ENCODE measurements at regions not wholly inside any gene's neighbourhood (a gene's known extent, or its start where the extent isn't known, plus 50 kb on each side); places are given as distances from the start of the nearest gene placed in this dataset.

DNA sequence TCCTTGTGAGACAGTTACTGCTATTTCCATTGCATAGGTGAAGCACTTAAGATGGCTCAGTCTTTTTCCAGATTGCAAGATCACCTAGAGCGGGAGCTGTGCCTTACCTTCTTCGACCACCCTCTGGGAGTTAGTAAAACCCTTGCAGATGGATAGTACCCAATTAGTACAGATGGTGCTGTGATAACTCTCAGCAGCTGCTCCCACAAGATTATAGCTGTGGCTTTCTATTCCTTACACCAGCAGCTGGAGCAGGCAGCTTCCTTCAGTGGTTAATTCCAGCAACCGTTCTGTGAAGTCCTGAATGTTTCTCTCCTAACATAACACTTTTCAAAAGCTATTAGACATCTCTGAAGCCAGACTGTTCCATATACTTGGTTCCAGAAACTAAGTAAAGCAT lies 796.8 kb downstream of the XPNPEP1 start:
- Histone ChIP-seq H3K27me3 (ENCODE audit: insufficient read depth, low read length) (no peaks in the 10 kb centered on the region), H3K27ac (ENCODE audit: low read depth, low read length) (no peak overlapping the region), H2AFZ (ENCODE audit: low read length, unreplicated experiment) (no peak overlapping the region)

DNA sequence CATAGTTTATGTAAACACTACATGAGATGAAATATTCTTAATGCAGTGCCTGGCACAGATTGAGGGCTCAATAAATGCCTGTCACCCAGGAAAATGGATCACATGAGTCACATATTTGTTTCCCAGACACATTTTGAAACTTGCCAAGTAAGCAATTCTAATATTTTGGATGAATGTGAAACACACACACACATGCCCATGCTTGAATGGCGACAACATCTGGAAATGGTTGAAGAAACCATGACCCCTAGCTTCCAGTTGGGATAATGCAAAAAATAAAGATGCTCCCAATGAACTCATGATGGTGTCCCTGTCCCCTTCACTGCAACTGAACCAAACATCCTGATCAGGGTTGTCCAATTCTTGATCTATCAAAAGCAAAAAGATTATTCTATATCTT lies 797.3 kb downstream of the XPNPEP1 start:
- Histone ChIP-seq H3K27me3 (ENCODE audit: insufficient read depth, low read length) (no peaks in the 10 kb centered on the region), H3K79me2 (ENCODE audit: control insufficient read depth, insufficient read depth, low read length, unreplicated experiment) (no peaks in the 10 kb centered on the region), H2AFZ (ENCODE audit: low read length, unreplicated experiment) (no peak overlapping the region), H3K27ac (ENCODE audit: low read depth, low read length) (no peak overlapping the region), H3K4me1 (ENCODE audit: control insufficient read depth, insufficient read depth, low read length, unreplicated experiment) (no peaks in the 10 kb centered on the region), H3K36me3 (ENCODE audit: insufficient read depth, low read length) (no peaks in the 10 kb centered on the region), H3K4me3 (ENCODE audit: low read depth, low read length) (no peak overlapping the region)

More for the DNA sequence above, 796.8 kb downstream of the XPNPEP1 start:
- no peaks in the 10 kb centered on the region for H3K4me1 ChIP-seq (ENCODE audit: control insufficient read depth, insufficient read depth, low read length, unreplicated experiment)
- H3K79me2 ChIP-seq (ENCODE audit: control insufficient read depth, insufficient read depth, low read length, unreplicated experiment) = no peaks in the 10 kb centered on the region
- H3K4me3 ChIP-seq (ENCODE audit: low read depth, low read length) = no peak overlapping the region
- H3K36me3 ChIP-seq (ENCODE audit: insufficient read depth, low read length) = no peaks in the 10 kb centered on the region

DNA sequence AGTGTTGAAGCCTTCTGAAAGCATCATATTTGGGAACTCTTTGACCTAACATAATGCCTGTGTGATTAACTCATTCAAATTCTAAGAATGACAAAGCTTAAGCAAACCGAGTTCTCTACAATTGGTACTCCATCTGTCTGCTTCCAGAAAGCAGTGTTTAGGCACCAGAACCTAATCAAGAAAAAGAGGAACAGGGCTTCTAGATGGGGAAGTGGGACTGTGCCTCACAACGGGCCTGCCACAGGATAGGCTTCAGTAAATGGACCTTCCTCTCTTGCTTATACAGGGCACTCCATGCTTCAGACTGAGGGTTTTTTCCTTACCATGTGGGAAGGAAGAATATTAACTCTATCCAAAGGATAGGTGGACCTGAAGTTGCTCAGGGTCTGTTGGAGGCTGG lies 808.1 kb downstream of the XPNPEP1 start:
- H3K36me3 ChIP-seq (ENCODE audit: insufficient read depth, low read length) = no peaks in the 10 kb centered on the region
- no peaks in the 10 kb centered on the region for H3K27me3 ChIP-seq (ENCODE audit: insufficient read depth, low read length)
- H3K79me2 ChIP-seq (ENCODE audit: control insufficient read depth, insufficient read depth, low read length, unreplicated experiment) = no peaks in the 10 kb centered on the region
- no peak overlapping the region for H3K4me3 ChIP-seq (ENCODE audit: low read depth, low read length)
- H2AFZ ChIP-seq (ENCODE audit: low read length, unreplicated experiment) = no peak overlapping the region
- H3K4me1 ChIP-seq (ENCODE audit: control insufficient read depth, insufficient read depth, low read length, unreplicated experiment) = no peaks in the 10 kb centered on the region
- H3K27ac ChIP-seq (ENCODE audit: low read depth, low read length) = no peak overlapping the region

GRCh38 chr10:109114579-109114978 lies 808.7 kb downstream of the XPNPEP1 start:
- no peak overlapping the region for H2AFZ ChIP-seq (ENCODE audit: low read length, unreplicated experiment)
- no peaks in the 10 kb centered on the region for H3K79me2 ChIP-seq (ENCODE audit: control insufficient read depth, insufficient read depth, low read length, unreplicated experiment)
- H3K4me1 ChIP-seq (ENCODE audit: control insufficient read depth, insufficient read depth, low read length, unreplicated experiment) = no peaks in the 10 kb centered on the region
- no peaks in the 10 kb centered on the region for H3K36me3 ChIP-seq (ENCODE audit: insufficient read depth, low read length)
- no peaks in the 10 kb centered on the region for H3K27me3 ChIP-seq (ENCODE audit: insufficient read depth, low read length)
- no peak overlapping the region for H3K4me3 ChIP-seq (ENCODE audit: low read depth, low read length)
- no peak overlapping the region for H3K27ac ChIP-seq (ENCODE audit: low read depth, low read length)

GRCh38 chr10:109106604-109107003 lies 816.7 kb downstream of the XPNPEP1 start:
- no peaks in the 10 kb centered on the region for H3K36me3 ChIP-seq (ENCODE audit: insufficient read depth, low read length)
- no peaks in the 10 kb centered on the region for H3K27me3 ChIP-seq (ENCODE audit: insufficient read depth, low read length)

DNA sequence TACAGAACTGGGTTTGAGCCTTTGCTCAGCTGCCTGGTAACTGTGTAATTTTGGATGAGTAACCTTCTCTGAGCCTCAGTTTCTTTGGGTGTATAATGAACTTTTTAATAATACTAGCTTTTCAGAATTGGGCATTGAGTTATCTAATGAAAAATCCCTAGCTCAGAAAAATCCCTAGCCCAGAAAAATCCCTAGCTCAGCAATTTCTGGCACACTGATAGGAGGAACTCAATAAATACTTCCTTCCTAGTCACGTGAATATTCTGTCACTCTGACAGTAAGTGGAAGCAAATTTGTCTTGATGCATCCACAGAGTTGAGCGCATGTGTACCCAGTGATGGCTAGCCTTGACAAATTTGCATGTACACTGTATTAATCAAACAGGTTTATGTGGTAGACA lies 817.6 kb downstream of the XPNPEP1 start:
- H3K4me3 ChIP-seq (ENCODE audit: low read depth, low read length) = no peak overlapping the region
- H3K27me3 ChIP-seq (ENCODE audit: insufficient read depth, low read length) = no peaks in the 10 kb centered on the region
- H3K36me3 ChIP-seq (ENCODE audit: insufficient read depth, low read length) = no peaks in the 10 kb centered on the region
- no peaks in the 10 kb centered on the region for H3K4me1 ChIP-seq (ENCODE audit: control insufficient read depth, insufficient read depth, low read length, unreplicated experiment)
- H3K79me2 ChIP-seq (ENCODE audit: control insufficient read depth, insufficient read depth, low read length, unreplicated experiment) = no peaks in the 10 kb centered on the region
- no peak overlapping the region for H2AFZ ChIP-seq (ENCODE audit: low read length, unreplicated experiment)
- no peak overlapping the region for H3K27ac ChIP-seq (ENCODE audit: low read depth, low read length)

More at GRCh38 chr10:109106604-109107003, 816.7 kb downstream of the XPNPEP1 start:
- Histone ChIP-seq H2AFZ (ENCODE audit: low read length, unreplicated experiment) (no peak overlapping the region), H3K79me2 (ENCODE audit: control insufficient read depth, insufficient read depth, low read length, unreplicated experiment) (no peaks in the 10 kb centered on the region), H3K4me3 (ENCODE audit: low read depth, low read length) (no peak overlapping the region), H3K4me1 (ENCODE audit: control insufficient read depth, insufficient read depth, low read length, unreplicated experiment) (no peaks in the 10 kb centered on the region), H3K27ac (ENCODE audit: low read depth, low read length) (no peak overlapping the region)

GRCh38 chr10:109104806-109105205 lies 818.5 kb downstream of the XPNPEP1 start:
- no peak overlapping the region for H2AFZ ChIP-seq (ENCODE audit: low read length, unreplicated experiment)
- H3K79me2 ChIP-seq (ENCODE audit: control insufficient read depth, insufficient read depth, low read length, unreplicated experiment) = no peaks in the 10 kb centered on the region
- H3K27me3 ChIP-seq (ENCODE audit: insufficient read depth, low read length) = no peaks in the 10 kb centered on the region
- no peaks in the 10 kb centered on the region for H3K36me3 ChIP-seq (ENCODE audit: insufficient read depth, low read length)
- no peak overlapping the region for H3K27ac ChIP-seq (ENCODE audit: low read depth, low read length)
- H3K4me1 ChIP-seq (ENCODE audit: control insufficient read depth, insufficient read depth, low read length, unreplicated experiment) = no peaks in the 10 kb centered on the region
- H3K4me3 ChIP-seq (ENCODE audit: low read depth, low read length) = no peak overlapping the region

- H3K4me3 ChIP-seq (ENCODE audit: low read depth, low read length) = no peak overlapping the region
- no peaks in the 10 kb centered on the region for H3K4me1 ChIP-seq (ENCODE audit: control insufficient read depth, insufficient read depth, low read length, unreplicated experiment)
- no peaks in the 10 kb centered on the region for H3K27me3 ChIP-seq (ENCODE audit: insufficient read depth, low read length)
- no peak overlapping the region for H3K27ac ChIP-seq (ENCODE audit: low read depth, low read length)
- H3K79me2 ChIP-seq (ENCODE audit: control insufficient read depth, insufficient read depth, low read length, unreplicated experiment) = no peaks in the 10 kb centered on the region
- H2AFZ ChIP-seq (ENCODE audit: low read length, unreplicated experiment) = no peak overlapping the region
- H3K36me3 ChIP-seq (ENCODE audit: insufficient read depth, low read length) = no peaks in the 10 kb centered on the region
Observed at GRCh38 chr10:109103278-109103677, 820.0 kb downstream of the XPNPEP1 start.

- H3K79me2 ChIP-seq (ENCODE audit: control insufficient read depth, insufficient read depth, low read length, unreplicated experiment) = no peaks in the 10 kb centered on the region
- no peaks in the 10 kb centered on the region for H3K27me3 ChIP-seq (ENCODE audit: insufficient read depth, low read length)
- no peaks in the 10 kb centered on the region for H3K36me3 ChIP-seq (ENCODE audit: insufficient read depth, low read length)
- no peaks in the 10 kb centered on the region for H3K4me1 ChIP-seq (ENCODE audit: control insufficient read depth, insufficient read depth, low read length, unreplicated experiment)
- no peak overlapping the region for H3K4me3 ChIP-seq (ENCODE audit: low read depth, low read length)
- H2AFZ ChIP-seq (ENCODE audit: low read length, unreplicated experiment) = no peak overlapping the region
- no peak overlapping the region for H3K27ac ChIP-seq (ENCODE audit: low read depth, low read length)
Observed at GRCh38 chr10:109089779-109090178, 833.5 kb downstream of the XPNPEP1 start.

DNA sequence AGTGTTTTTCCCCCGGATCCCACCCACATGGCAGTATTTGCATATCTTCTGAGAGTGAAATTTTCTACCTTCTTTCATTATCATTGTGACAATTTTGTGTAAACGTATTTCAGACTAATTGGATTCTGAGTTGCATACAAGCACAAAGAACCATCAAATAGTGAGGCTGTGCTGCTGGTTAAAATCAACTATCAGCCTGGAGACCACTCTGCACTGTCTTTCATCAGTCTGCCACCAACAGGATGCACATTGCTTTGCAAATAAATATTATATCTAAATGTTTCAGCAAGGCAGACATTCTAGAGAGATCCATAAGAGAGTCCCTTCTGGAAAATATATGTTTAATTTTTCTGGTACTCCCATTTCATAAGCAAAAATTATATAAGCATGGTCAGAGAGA lies 851.8 kb downstream of the XPNPEP1 start:
- Histone ChIP-seq H2AFZ (ENCODE audit: low read length, unreplicated experiment) (no peak overlapping the region), H3K27me3 (ENCODE audit: insufficient read depth, low read length) (no peaks in the 10 kb centered on the region), H3K36me3 (ENCODE audit: insufficient read depth, low read length) (no peaks in the 10 kb centered on the region), H3K27ac (ENCODE audit: low read depth, low read length) (no peak overlapping the region), H3K79me2 (ENCODE audit: control insufficient read depth, insufficient read depth, low read length, unreplicated experiment) (no peaks in the 10 kb centered on the region), H3K4me1 (ENCODE audit: control insufficient read depth, insufficient read depth, low read length, unreplicated experiment) (no peaks in the 10 kb centered on the region), H3K4me3 (ENCODE audit: low read depth, low read length) (no peak overlapping the region)

- Histone ChIP-seq H3K4me3 (ENCODE audit: low read depth, low read length) (no peak overlapping the region), H3K36me3 (ENCODE audit: insufficient read depth, low read length) (no peaks in the 10 kb centered on the region), H3K4me1 (ENCODE audit: control insufficient read depth, insufficient read depth, low read length, unreplicated experiment) (no peaks in the 10 kb centered on the region), H3K27me3 (ENCODE audit: insufficient read depth, low read length) (no peaks in the 10 kb centered on the region), H3K79me2 (ENCODE audit: control insufficient read depth, insufficient read depth, low read length, unreplicated experiment) (no peaks in the 10 kb centered on the region), H3K27ac (ENCODE audit: low read depth, low read length) (no peak overlapping the region), H2AFZ (ENCODE audit: low read length, unreplicated experiment) (no peak overlapping the region)
Observed at GRCh38 chr10:109070492-109070891, 852.8 kb downstream of the XPNPEP1 start.
